Central memory CD8-positive, alpha-beta T cell (primary cell): ENCODE measurements at regions not wholly inside any gene's neighbourhood (a gene's known extent, or its start where the extent isn't known, plus 50 kb on each side); places are given as distances from the start of the nearest gene placed in this dataset.

Source experiments
- ATAC-seq: fragments of 150-1000 bp; cut with Tn5 transposase; replicated peaks from 2 replicates; pipeline ENCODE4 v1.10.0; 2022; ENCODE audit warnings: mild to moderate bottlenecking, moderate FRiP score, moderate number of reproducible peaks; ENCODE audit not compliant: poor library complexity, severe bottlenecking; ENCODE audit errors: extremely low read depth
- DNase-seq, 2 donors: peaks; one replicate each; pipeline ENCODE4 v3.0.0; 2021; ENCODE audit warnings: low spot score in 2 of 2
- H3K27ac Mint-ChIP-seq: one replicate; pipeline ENCODE4 v1.8.0; 2022; ENCODE audit warnings: low read depth, mild to moderate bottlenecking, moderate library complexity, mixed read lengths
- H3K27me3 Mint-ChIP-seq: one replicate; pipeline ENCODE4 v1.8.0; 2022; ENCODE audit warnings: mixed read lengths
- H3K36me3 Mint-ChIP-seq: one replicate; pipeline ENCODE4 v1.8.0; 2022; ENCODE audit warnings: mild to moderate bottlenecking, moderate library complexity, mixed read lengths; ENCODE audit not compliant: insufficient read depth
- H3K4me1 Mint-ChIP-seq: one replicate; pipeline ENCODE4 v1.8.0; 2022; ENCODE audit warnings: mixed read lengths
- H3K4me3 Mint-ChIP-seq: one replicate; pipeline ENCODE4 v1.8.0; 2022; ENCODE audit warnings: mild to moderate bottlenecking, moderate library complexity, mixed read lengths
- H3K9me3 Mint-ChIP-seq: one replicate; pipeline ENCODE4 v1.8.0; 2022; ENCODE audit warnings: mixed read lengths

DNA sequence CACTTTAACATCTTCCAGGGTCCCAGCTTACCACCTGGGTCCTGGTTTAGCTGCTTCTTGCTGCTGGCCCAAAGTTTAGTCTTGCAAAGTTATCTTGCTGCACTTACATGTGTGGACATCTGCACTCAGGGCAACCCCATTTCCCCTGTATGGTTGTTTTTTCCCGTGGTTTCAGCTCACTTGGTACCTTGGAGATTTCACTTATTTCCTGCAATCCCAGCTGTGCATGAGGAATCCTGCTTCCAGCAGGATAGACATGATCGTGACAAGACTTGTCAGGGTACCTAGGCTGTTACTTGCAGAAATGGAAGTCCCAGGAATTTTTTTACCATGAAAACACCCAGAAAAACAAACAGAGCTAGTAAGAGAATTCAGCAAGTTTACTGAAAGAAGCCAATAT is 95.9 kb upstream of the LEP start:
- no peak overlapping the region for H3K27ac Mint-ChIP-seq
- no peaks in the 10 kb centered on the region for H3K4me1 Mint-ChIP-seq

DNA sequence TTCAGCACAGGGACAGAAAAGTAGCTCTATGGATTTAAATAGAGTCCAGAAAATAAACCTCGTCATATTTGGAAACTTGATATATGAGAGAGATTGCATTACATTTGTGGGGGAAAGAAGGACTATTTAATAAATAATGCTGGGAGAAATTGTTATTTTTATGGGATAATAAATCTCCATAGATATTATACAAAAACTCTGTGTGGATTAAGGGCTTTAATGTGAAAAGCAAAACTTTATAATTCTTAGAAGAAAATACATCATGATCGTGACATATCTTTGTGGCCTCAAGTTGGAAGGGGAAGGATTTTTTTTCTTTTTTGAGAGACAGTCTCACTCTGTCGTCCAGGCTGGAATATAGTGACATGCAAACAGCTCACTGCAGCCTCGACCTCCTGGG is 95.0 kb upstream of the LEP start:
- Mint-ChIP-seq H3K4me1 (no peaks in the 10 kb centered on the region), H3K27ac (no peak overlapping the region), H3K36me3 (no peaks in the 10 kb centered on the region), H3K9me3 (no peaks in the 10 kb centered on the region), H3K4me3 (no peak overlapping the region), H3K27me3 (peaks cover 44% of the 10 kb centered on the region)
- DNase-seq (no peak), ATAC-seq (no peak)

More for the DNA sequence above, 95.9 kb upstream of the LEP start:
- DNase-seq (no peak), ATAC-seq (no peak)
- Mint-ChIP-seq H3K36me3 (no peaks in the 10 kb centered on the region), H3K27me3 (peaks cover 36% of the 10 kb centered on the region), H3K4me3 (no peak overlapping the region), H3K9me3 (no peaks in the 10 kb centered on the region)

DNA sequence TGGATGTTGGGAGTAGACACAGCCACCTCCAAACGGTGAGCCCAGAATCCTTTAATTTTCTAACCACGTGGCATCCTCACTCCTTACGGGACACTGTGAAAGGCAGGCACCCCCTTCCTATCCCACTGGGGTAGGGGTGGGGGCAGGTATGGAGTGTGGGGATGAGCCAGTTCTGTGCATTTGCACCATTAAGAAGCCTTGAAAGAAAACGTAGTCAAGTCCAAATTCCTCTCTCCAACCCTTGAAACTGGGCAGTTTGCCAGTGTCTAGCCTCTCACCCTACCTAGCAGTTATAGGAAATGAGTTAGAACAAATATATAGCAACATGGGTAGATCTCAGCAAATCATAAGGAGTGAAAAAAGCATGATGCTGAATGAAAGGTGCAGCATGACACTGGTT is 92.4 kb upstream of the LEP start:
- Mint-ChIP-seq H3K27ac (no peak overlapping the region), H3K36me3 (no peaks in the 10 kb centered on the region), H3K4me3 (no peak overlapping the region), H3K4me1 (no peaks in the 10 kb centered on the region), H3K9me3 (no peaks in the 10 kb centered on the region), H3K27me3 (peaks cover 59% of the 10 kb centered on the region)
- DNase-seq (no peak), ATAC-seq (no peak)

DNA sequence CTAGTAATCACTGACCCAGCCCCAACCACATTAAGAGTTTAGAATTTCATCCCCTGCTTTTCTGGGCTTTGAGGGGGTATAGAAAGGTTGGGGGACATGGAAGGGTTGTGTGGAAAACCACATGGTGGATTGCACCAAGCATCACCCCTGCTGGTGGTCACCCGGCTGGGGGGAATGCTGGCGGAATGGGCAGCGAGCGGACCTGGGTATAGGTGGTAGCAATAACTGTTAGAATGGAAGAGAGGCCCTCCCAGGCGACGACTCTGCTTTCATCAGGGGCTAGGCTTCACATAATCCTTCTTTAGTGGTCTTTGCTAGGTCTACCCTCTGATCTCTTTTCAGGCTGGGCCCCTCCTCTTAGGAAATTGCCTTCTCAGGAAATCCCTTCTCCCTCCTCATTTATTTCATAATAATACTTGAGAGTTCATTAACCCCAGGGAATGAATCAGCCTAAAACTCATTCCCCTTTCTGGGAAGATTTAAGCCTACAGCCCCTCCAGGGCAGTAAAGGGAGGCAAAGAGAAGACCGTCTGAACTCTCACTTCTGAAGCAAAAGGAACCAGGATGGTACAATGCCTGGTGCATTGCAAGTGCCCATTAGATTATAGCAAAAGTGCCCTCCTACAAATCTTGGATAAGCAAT is 90.7 kb upstream of the LEP start:
- Mint-ChIP-seq H3K9me3 (no peaks in the 10 kb centered on the region), H3K27ac (no peak overlapping the region), H3K27me3 (peaks cover 59% of the 10 kb centered on the region), H3K4me3 (no peak overlapping the region), H3K36me3 (no peaks in the 10 kb centered on the region), H3K4me1 (no peaks in the 10 kb centered on the region)
- DNase-seq (no peak), ATAC-seq (no peak)

DNA sequence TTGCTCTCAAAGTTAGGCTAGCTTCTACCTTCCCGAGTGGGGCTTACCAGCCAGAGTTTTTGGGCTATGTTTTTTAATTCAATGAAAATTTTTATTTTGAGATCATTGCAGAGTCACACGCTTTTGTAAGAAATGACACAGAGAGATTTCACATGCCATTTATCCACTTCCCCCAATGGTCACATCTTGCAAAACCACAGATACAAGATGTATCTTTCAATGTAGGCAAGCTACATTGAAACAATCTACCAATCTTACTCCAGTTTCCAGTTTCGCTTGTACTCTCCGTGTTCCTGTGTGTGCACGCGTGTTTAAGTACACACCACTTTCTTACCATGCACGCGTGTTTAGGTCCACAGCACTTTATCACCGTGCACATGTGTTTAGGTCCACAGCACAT is 89.4 kb upstream of the LEP start:
- no peak overlapping the region for H3K4me3 Mint-ChIP-seq
- H3K36me3 Mint-ChIP-seq = no peaks in the 10 kb centered on the region
- no peak overlapping the region for H3K27ac Mint-ChIP-seq
- DNase-seq (no peak), ATAC-seq (no peak)
- no peaks in the 10 kb centered on the region for H3K4me1 Mint-ChIP-seq
- peaks cover 49% of the 10 kb centered on the region for H3K27me3 Mint-ChIP-seq
- H3K9me3 Mint-ChIP-seq = no peaks in the 10 kb centered on the region

DNA sequence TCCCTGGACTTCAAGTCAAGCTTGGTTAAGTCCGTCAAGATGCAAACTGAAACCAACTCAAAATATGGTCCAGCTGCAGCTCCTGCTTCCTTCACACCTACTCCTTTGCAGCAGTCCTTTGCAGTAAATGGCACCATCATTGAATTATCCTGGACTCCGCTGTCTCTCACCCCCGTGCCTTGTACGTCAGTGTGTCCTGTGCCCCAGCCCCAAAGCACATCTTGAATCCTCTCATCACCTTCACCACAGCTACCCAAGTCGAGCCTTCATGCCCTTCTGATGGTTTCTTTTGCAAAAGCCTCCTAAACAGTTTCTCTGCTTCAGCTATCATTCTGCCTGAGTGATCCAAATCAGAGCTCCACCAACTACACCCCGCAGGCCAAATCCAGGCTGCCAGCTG is 88.4 kb upstream of the LEP start:
- no peak for DNase-seq
- no peak overlapping the region for H3K27ac Mint-ChIP-seq
- ATAC-seq = no peak
- H3K4me1 Mint-ChIP-seq = no peaks in the 10 kb centered on the region
- no peaks in the 10 kb centered on the region for H3K9me3 Mint-ChIP-seq
- no peak overlapping the region for H3K4me3 Mint-ChIP-seq
- peaks cover 49% of the 10 kb centered on the region for H3K27me3 Mint-ChIP-seq
- no peaks in the 10 kb centered on the region for H3K36me3 Mint-ChIP-seq

DNA sequence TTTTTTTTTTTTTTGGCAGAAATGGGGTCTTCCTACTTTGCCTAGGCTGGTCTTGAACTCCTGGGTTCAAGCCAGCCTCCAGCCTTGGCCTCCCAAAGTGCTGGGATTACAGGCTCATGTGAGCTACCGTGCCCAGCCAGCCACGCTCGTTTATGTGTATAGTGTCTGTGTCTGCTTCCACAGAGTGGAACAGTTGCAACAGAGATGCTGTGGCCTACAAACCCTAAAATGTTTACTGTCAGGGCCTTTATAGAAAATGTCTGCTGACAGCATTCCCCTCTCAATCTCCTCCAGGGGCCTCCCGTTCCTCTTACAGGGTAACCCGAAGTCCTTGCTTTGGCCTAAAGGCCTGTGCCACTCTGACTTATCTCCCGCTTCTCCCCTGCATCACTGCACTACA is 87.6 kb upstream of the LEP start:
- Mint-ChIP-seq H3K27ac (no peak overlapping the region), H3K9me3 (no peaks in the 10 kb centered on the region), H3K27me3 (peaks cover 49% of the 10 kb centered on the region), H3K36me3 (no peaks in the 10 kb centered on the region), H3K4me3 (no peak overlapping the region), H3K4me1 (no peaks in the 10 kb centered on the region)
- no peak for DNase-seq
- no peak for ATAC-seq

DNA sequence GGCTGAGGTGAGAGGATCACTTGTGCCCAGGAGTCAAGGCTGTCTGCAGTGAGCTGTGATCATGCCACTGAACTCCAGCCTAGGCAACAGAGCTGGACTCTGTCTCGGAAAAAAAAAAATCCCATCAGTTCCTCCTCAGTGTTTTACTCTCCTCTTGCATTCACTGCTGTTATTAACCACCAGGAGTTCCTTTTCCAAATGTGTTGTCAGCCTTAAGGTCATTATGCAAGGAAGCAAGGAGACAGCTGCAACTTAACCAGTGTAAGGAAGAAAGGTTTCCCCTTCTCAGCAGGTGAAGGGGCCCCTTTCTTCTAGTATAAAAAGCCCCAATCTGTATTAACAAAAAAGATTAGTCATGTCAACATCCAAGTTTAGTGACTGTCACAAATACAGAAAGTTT is 86.6 kb upstream of the LEP start:
- Mint-ChIP-seq H3K4me1 (no peaks in the 10 kb centered on the region), H3K4me3 (no peak overlapping the region), H3K27me3 (peaks cover 48% of the 10 kb centered on the region), H3K36me3 (no peaks in the 10 kb centered on the region), H3K27ac (no peak overlapping the region), H3K9me3 (no peaks in the 10 kb centered on the region)
- no peak for DNase-seq
- ATAC-seq = no peak

DNA sequence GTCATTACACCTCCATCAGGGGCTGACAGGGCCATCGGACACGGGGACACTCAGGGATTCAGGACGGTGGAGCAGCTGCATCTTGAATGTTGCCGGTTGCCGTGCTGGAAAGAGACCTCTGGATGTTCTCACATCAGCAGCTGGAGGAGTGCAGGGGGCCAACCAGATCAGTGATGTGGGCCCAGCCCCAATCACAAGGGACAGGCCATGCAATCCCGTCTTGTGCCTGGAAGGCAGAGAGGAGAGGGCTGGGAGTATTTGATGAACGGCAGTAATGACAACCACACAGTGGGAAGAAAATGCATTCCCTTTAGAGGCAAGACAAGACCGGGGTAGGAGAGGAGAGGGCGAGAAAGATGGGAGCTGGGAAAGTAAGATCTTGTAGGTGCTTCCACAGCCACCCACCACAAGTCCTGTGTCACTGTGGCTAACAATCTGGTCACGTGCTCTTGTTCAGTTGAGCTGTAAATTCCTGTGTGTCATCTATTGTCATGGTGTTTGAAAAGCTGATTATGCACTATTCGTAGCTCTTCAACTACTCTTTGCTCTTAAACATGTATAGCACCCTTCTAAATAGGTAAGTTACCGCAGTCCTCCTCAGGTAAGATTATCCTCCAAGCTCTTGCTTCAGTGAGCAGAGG is 85.9 kb upstream of the LEP start:
- no peaks in the 10 kb centered on the region for H3K9me3 Mint-ChIP-seq
- H3K27ac Mint-ChIP-seq = no peak overlapping the region
- H3K27me3 Mint-ChIP-seq = peaks cover 48% of the 10 kb centered on the region
- H3K36me3 Mint-ChIP-seq = no peaks in the 10 kb centered on the region
- H3K4me3 Mint-ChIP-seq = no peak overlapping the region
- DNase-seq = no peak
- no peak for ATAC-seq
- H3K4me1 Mint-ChIP-seq = no peaks in the 10 kb centered on the region

DNA sequence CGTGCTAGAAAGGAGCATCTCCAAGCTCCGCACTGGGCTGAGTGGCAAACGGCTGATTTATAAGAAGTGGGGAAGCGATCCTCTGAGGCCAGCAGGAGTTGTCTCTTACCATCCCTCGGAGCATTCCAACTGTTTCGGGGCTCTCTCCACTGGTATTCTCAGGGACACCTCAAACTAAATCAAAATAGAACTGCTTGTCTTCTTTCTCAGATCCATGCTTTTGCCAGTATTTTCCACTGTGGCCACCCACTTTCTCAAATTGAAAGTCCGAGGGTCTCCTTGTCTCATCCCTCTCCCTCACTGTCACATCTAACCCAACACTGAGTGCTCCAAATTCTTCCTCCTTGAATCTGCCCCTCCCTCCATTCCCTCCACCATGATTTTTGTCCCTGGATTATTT is 83.2 kb upstream of the LEP start:
- Mint-ChIP-seq H3K9me3 (no peaks in the 10 kb centered on the region), H3K27me3 (peaks cover 51% of the 10 kb centered on the region), H3K4me3 (no peak overlapping the region), H3K36me3 (no peaks in the 10 kb centered on the region), H3K4me1 (no peaks in the 10 kb centered on the region), H3K27ac (no peak overlapping the region)
- ATAC-seq = no peak
- DNase-seq = no peak

DNA sequence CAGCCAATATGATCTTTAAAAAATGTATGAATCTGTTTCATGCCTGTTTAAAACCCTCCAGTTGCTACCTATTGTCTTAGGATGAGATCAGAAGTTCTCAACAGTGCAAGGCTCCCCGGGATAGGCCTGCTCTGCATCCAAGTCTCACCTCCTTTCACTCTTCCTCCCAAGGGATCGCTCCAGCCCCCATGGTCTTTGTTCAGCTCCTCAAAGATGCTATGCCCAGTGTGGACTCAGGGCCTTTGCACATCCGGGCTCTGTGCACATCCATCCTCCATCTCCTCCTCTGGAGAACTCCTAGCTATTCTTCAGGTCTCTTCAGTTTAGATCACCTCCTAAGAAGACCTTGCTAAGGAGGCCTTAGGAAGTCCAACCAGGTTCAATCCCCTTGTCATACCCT is 82.7 kb upstream of the LEP start:
- H3K4me1 Mint-ChIP-seq = no peaks in the 10 kb centered on the region
- H3K4me3 Mint-ChIP-seq = no peak overlapping the region
- no peaks in the 10 kb centered on the region for H3K36me3 Mint-ChIP-seq
- DNase-seq (no peak), ATAC-seq (no peak)
- H3K27ac Mint-ChIP-seq = no peak overlapping the region
- peaks cover 56% of the 10 kb centered on the region for H3K27me3 Mint-ChIP-seq
- H3K9me3 Mint-ChIP-seq = no peaks in the 10 kb centered on the region

DNA sequence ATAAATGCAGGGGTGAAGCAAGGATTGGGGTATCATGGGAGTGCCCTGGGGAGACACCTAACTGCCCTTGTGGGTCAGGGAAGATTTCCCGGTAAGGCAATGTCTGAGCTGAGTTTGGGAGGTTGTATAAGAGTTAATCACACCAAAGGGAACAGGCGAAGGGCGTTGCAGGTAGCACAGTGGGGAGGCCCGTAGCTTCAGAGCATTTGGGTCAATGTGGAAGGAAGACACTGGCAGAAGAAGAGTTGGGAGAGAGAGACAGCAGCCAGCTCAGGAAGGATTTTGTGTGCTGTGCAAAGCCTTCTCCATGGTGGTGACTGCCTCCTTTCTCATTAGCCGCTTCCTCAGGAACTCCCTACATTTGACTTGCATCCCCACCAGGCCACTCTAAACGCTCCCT is 80.8 kb upstream of the LEP start:
- no peak overlapping the region for H3K4me3 Mint-ChIP-seq
- no peak for ATAC-seq
- H3K27me3 Mint-ChIP-seq = peaks cover 69% of the 10 kb centered on the region

DNA sequence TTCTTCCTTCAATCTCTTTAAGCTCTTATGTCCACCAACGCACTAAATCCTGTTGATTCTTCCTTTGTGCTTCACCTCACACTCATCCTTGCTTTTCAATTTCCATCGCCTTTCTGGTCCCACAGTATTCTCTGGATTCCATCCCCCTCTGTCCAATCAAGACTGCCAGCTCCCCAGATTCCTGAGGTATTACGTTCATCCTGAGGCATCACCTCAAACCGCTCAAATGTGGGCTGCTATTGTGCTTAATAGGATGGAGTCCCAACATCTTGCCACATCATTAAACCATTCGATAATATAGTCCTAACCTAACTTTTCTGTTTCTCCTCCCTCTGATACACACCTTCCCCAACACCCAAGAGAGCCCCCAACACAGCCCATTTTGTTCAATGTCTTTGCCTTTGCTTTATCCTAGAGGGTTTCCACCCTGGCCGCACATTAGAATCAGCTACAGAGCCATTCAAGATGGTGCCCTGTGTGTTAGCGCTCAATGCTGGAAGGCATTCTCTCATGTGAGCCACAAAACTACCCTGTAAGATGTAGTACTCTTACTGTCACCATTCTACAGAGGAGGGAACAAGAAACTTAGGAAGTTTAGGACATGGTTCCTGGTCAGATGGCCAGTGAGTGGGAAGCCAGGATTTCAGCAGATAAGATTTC is 79.5 kb upstream of the LEP start:
- peaks cover 82% of the 10 kb centered on the region for H3K27me3 Mint-ChIP-seq
- no peak overlapping the region for H3K27ac Mint-ChIP-seq
- ATAC-seq (no peak), DNase-seq (no peak)
- H3K9me3 Mint-ChIP-seq = no peaks in the 10 kb centered on the region
- no peak overlapping the region for H3K4me3 Mint-ChIP-seq
- H3K36me3 Mint-ChIP-seq = no peaks in the 10 kb centered on the region
- H3K4me1 Mint-ChIP-seq = peaks cover 2% of the 10 kb centered on the region

More for the DNA sequence above, 80.8 kb upstream of the LEP start:
- DNase-seq = no peak
- no peak overlapping the region for H3K27ac Mint-ChIP-seq
- H3K36me3 Mint-ChIP-seq = no peaks in the 10 kb centered on the region
- no peaks in the 10 kb centered on the region for H3K4me1 Mint-ChIP-seq
- no peaks in the 10 kb centered on the region for H3K9me3 Mint-ChIP-seq
